Stimulated activated CD4-positive, alpha-beta T cell treated with anti-CD3 and anti-CD28 coated beads, Interleukin-4, amount 100 ng/mL, for 4 hours (primary cell): ENCODE measurements at regions not wholly inside any gene's neighbourhood (a gene's known extent, or its start where the extent isn't known, plus 50 kb on each side); places are given as distances from the start of the nearest gene placed in this dataset.
"Not testable (repeated sequence)": the region's sequence is repeated elsewhere in the genome, so short reads cannot be mapped to it uniquely, and the experiment has no call there.

Experiments used
- DNase-seq, 2 experiments: peaks; one replicate each; pipeline ENCODE4 v3.0.0-alpha.2; 2020

DNA sequence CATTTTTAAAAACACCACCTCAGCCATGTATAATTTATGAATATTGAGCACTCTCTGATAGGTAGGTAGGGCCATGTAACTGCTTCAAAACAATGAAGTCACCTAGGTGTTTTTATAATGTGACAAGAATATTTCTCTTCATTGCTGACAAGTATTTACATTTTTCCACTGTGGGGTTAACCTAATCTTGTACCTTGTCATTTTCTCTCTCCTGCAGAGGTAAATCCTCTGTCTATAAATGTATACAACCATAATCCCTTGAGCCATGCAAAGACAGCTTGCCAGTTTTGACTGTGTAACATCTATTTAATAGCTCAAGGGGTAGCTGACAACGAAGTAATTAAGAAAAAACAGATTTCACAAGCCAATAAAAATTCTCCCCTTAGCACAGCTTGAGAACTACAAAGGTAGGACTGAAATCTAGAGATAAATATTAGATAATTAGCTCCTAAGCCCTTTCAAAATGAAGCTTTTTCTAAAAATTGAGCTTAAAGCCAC, 137.6 kb upstream of the POGK start:
- DNase-seq: no peak

DNA sequence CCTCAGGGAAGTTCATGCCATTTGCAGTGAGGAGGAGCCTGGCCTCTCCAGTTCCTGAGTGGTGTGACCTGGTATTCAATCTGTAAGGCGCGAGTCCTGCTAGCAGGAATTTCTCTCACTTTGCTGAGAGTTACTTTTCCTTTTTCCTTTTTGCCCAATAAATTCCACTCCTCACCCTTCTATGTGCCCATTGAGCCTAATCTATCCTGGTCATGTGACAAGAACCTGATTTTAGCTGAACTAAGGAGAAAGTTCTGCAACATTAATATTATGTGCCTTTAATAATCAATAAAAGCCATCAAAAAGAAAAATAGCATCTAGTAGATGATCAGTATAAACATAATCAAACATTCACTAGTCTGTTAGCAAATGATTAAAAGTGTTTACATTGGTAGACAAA, 136.1 kb upstream of the POGK start:
- DNase-seq: no peak

DNA sequence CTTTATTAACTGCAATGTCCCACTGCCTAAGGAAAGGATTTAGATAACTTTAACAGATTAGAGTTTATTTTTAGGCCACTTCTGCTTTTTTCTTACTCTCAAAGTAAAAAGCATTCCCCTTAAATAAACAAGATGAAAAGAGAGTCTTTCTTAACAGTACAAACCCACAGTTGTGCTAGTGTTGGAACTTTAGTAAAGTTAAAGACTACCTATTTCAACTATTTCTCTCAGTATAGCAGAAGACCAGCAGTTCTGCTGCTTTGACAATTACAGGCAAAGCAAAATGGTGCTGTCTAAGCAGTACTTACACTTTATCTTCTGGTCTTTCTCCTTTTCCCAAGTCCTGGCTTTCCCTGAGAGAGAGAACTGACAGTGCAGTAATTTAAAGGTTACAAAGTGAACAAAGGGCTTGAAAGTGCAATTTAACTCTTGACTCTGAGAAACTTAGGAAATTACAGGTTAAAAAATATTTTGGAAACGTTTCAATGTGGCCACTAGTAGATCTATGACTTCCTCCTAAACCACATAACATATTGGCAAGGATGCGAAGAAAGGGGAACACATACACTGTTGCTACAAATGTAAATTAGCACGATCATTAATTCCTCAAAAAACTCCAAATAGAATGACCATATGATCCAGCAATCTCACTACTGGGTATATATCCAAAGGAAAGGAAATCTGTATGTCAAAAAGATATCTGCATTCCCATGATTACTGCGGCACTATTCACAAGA, 135.4 kb upstream of the POGK start:
- no peak for DNase-seq

DNA sequence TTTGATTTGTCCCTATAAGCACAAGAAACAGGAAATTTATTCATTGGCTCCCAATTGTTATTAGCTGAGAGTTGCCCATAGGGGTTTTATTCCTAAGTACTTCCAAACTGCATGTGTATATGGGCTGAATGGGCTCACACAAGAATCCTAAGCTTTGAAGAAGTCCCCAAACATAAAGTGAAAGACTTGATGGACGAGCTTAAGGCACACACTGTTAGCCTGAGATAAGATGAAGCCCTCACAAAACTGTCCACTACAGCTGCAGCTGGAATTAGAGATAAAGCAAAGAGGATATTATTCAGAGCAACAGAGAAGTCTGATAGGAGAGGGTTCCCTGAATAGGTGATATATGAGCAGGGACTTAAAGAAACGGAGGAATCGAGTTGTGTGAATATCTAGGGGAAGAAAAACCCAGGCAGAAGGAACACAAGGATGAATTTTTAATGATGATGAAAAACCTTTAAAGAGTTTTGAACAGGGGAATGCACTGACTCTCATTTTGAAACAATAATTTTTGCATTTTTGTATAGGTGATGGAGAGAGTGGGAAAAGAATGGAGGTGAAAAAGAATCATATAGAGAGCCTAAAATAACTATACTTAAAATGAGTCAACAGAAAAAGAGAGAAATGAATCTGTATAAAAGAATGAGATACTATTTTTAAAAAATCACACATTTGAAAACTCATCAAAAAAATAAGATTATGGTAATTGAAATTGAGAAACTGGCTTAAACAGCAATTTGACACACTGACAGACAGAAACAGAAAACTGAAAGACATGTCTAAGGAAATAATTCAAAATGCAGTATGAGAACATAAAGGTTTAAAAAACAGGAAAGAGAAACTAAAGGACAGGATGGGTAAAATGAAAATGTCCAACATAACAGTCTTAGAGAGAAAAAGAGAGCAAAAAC, 133.6 kb upstream of the POGK start:
- no peak for DNase-seq

DNA sequence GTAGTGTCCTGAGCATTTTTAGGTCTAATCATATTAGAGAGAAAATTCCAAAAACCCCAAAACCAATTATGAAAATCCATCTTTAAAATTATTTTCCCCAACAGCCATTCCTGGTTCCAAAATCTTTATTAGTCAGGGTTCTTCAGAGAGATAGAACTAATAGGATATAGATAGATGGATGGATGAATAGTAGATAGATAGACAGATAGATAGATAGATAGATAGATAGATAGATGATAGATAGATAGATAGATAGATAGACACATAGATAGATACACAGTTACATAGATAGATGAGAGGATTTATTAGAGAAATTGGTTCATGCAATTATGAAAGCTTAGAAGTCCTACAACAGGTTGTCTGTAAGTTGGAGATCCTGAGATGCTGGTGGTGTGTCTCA, 122.7 kb upstream of the POGK start:
- DNase-seq: no peak

DNA sequence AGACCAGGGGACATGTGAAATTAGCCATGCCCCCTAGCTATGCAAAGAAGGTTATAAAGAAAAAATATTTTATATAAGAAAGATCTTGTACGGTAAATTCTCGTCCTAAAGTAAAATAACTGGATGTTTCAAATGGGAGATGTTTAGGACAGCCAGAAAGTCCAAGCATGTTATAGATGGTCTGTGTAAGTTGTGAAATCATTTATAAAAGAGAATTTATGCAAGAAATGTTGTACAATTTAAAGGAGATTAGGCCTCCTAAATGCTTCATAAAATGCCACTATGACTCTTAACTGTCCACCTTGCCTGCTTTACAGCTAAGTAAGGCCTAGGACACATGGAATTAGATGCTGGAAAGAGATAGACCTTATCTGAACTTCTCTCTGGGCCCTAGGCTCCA, 118.1 kb upstream of the POGK start:
- no peak for DNase-seq

DNA sequence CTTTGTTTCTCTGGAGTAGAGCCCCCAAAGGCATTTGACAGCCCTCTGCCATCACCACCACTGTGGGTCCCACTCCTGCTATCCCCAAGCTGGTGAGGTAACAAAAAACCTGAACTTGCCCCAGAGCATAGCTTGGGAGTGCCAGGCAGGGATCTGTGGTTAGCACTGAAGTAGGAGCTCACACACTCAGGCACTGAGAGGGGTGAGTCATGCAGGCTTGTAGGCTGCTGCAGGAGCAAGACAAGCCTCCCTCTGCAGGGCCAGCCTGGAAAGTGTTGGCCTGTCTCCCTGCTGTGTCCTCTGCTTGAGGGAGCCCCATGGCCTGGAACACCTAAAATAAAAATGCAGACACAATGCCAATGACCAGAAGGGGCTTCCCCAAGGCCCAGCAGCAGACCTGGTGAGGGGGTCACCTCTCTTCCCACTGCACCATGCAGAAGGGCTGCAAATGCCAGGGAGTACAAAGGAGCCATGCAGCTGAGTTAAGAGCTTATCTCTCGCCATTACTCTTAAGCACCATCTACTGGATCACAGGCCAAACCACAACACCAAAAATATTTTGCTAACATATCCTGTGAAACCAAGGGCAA, 108.9 kb upstream of the POGK start:
- DNase-seq: no peak

DNA sequence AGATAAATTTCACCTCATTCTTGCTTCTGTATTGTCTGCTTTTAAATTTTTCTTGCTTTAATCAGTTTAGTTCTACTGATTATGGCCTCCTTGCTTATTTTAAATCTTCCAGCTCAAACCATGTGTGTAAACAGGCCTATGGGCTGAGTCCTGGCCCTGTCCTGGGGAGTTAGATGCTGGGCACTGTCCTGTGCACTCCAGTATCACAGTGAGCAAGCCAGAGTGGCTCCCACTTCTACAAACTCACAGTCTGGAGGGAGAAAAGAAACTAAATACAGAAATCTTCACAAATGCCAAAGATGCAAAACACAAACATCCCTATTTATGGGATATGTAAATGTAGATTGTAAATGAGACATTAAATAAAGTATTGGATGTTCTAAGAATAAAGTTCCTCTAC, 101.1 kb upstream of the POGK start:
- DNase-seq: no peak

DNA sequence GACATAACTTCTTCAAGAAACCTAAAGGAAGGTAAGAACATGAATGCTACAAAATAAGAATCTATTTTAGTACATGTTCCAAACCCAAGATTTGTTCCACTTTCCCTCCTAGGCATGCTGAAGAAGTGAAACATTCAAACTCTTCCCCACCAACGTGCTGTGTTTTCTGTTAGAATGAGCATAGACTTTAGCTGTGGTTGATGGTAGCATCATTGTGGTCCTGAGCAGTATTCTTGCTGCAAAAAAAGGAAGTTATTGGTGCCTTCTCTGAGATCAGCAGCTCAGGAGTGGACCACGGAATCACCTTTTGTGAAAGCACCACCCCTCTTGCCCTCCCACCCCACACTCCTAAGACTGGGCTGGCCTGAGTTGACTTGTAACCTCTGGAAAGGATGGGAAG, 100.4 kb upstream of the POGK start:
- no peak for DNase-seq

DNA sequence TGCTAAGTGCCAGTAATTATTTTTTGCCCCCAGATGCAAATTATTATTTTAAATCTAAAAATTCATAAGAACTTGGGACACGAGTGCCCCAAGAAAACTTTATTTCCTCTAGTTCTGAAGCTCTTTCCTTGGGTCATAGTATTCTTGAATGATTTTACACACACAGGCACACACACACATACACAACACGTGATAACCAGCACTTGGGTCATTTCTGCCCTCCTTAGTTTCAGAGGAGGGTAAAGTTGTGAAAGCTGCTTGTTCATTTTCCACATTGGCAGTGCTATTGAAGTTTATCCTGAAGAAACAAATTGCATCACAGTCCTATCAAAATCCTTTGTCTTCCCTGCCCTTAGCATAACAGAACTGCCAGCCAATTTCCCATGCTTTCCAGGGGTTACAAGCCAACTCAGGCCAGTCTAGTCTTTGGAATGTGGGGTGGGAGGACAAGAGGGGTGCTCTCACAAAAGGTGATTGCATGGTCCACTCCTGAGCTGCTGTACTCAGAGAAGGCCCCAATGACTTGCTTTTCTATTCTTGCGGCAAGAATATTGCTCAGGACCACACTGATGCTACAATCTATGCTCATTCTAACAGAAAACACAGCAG, 98.5 kb upstream of the POGK start:
- DNase-seq: no peak

DNA sequence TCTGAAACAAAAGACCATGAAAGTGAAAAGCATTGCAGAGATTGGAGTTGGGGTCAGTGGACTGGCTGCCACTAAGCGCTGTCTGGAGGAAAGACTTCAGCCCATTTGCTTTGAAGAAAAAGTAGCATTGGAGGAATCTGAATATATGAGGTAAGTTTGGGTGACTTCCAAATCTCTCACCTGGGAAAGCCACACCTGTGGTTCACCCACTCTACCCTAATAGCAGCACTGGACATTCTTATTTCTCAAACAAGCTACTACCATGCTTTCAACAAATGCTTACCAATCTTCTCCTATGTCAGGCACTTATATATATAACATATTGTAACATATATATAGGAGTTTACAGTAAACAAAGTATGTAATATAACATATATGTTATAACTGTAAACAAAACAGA, 76.0 kb upstream of the POGK start:
- DNase-seq: no peak

DNA sequence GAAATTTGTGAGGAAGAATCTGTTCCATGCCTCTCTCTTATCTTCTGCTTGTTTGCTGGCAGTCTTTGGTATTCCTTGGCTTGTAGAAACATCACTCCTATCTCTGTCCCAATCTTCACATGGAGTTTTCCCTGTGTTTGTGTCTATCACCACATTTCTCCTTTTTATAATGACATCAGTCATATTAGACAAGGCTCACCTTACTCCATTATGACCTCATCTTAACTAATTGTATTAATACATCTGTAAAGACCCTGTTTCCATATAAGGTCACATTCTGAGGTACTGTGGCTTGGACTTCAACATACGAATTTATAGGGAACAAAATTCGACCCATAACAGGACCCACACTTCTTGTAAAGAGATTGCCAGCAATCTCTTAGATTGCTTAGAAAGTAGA, 72.3 kb upstream of the POGK start:
- DNase-seq: no peak

DNA sequence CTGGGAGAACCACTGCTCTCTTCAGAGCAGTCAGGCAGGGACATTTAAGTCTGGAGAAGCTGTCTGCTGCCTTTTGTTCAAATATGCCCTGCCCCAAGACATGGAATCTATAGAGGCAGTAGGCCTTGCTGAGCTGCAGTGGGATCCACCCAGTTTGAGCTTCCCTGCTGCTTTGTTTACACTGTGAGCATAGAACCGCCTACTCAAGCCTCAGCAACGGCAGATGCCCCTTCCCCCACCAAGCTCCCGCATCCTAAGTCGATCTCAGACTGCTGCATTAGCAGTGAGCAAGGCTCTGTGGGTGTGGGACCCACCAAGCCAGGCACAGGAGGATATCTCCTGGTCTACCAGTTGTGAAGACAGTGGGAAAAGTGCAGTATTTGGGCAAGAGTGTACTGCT, 54.6 kb upstream of the POGK start:
- not testable (repeated sequence) for DNase-seq

DNA sequence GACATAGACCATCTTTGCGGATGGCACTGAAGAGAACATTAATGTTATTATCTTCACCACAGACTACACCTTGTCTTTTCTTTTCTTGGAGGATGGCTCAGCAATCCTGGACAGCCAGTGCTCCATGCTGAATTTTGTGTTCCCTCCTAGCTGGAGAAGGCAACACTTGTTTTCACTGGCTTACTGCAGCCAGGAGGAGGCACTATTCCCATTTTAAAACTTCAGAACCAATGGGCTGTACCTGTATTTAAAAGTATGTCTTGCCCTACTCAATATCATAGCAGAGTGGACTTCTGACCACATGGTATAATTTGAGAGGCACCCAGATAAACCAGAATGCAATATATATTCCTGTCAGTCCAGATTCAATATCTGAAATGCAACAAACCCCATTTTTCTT, 53.3 kb upstream of the POGK start:
- no peak for DNase-seq

DNA sequence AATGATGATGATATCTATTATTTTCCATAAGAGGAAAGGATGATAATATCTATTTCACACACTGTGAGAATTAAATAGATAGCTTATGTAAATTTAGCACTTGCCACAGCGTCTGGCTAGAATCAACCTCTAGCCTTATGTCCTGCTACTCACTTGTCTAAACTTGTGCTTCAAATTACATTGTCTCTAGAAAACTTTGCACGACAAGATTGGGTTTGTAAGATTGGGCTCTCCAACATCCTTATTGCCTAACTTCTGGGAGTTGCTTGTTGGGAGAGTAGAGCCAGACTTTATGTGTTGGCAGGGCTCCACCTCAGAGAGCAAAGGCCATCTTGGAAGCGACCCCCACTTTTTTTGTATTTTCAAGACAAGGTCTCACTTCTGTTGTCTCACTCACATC, 50.0 kb upstream of the POGK start:
- no peak for DNase-seq
